Left lung (tissue), 4 donors: ENCODE measurements at regions not wholly inside any gene's neighbourhood (a gene's known extent, or its start where the extent isn't known, plus 50 kb on each side); places are given as distances from the start of the nearest gene placed in this dataset.
A peak's percentile ranks its signal among the peaks of the same experiment; 100 is the strongest.

ENCODE experiments used
- ATAC-seq: fragments of 200-7000 bp; cut with Tn5 transposase; one replicate; pipeline ENCODE4 v1.9.1; 2020; ENCODE audit warnings: moderate library complexity
- DNase-seq, 4 donors: peaks; one replicate each; pipeline ENCODE4 v3.0.0-alpha.2; 2013 to 2020
- H3K27ac ChIP-seq, 2 donors: fragments of 200-600 bp; sonication (generic) in 1 of 2; one replicate each; pipeline versions ENCODE4 v1.5.0 to v1.8.0; 2020 to 2021
- H3K27me3 ChIP-seq, 2 donors: fragments of 200-600 bp; sonication (generic) in 1 of 2; one replicate each; pipeline versions ENCODE4 v1.5.0 to v1.8.0; 2020 to 2021
- H3K36me3 ChIP-seq, 2 donors: fragments of 200-600 bp; sonication (generic) in 1 of 2; one replicate each; pipeline versions ENCODE4 v1.5.0 to v1.8.0; 2020 to 2021
- H3K4me1 ChIP-seq, 2 donors: fragments of 200-600 bp; one replicate each; pipeline ENCODE4 v1.8.0; 2021
- H3K4me3 ChIP-seq, 2 donors: fragments of 200-600 bp; sonication (generic) in 1 of 2; one replicate each; pipeline versions ENCODE4 v1.5.0 to v1.8.0; 2020 to 2021; ENCODE audit warnings: mild to moderate bottlenecking in 1 of 2
- H3K9me3 ChIP-seq, 2 donors: fragments of 200-600 bp; sonication (generic) in 1 of 2; one replicate each; pipeline versions ENCODE4 v1.5.0 to v1.8.0; 2020 to 2021
- CTCF ChIP-seq, 2 donors: fragments of 200-600 bp; sonication (generic) in 1 of 2; IDR thresholded peaks; one replicate each; pipeline versions ENCODE4 v1.5.0 to v1.8.0; 2021; ENCODE audit warnings: antibody characterized with exemption in 2 of 2
- intact Hi-C, 2 donors: fragments of 100-400 bp; cut with DNase I; formaldehyde crosslinking; loops; one replicate each; pipeline versions ENCODE4 v1.11.2 to v1.14.2; 2022
- donor health status: DM: no; HTN: yes; CAD: no.
- donor health status: DM: no; HTN: no; CAD: no.

DNA sequence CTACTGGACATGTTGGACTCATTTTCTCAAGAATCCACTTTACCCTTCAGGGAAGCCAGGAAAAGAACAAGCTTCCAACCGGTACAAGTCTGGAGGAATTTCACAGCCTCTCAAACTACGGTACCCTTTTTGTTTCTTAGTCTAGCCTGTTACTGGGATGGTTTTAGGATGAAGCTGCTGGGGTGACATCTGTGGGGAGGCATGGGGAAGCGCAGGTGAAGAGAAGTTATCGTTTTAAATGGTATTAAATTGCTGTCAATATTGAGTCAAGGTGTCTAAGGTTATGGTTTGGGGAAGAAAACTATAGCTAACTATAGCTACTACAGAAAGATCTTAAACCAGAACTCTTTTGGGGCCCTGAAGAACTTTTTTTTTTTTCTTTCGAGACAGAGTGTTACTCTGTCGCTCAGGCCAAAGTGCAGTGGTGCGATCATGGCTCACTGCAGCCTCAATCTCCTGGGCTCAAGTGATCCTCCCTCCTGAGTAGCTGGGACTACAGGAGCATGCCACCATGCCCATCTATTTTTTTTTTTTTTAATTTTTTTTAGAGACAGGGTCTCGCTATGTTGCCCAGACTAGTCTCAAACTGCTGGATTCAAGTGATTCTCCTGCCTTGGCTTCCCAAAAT, 128.7 kb downstream of the RIN2 start:
- Histone ChIP-seq H3K4me3 (peak overlapping the region; percentile 6 to 36), H3K36me3 (no peaks in the 10 kb centered on the region), H3K9me3 (no peaks in the 10 kb centered on the region), H3K4me1 (peaks cover 38 to 65% of the 10 kb centered on the region in 2 donors), H3K27ac (peak overlapping the region; percentile 68 to 69), H3K27me3 (no peaks in the 10 kb centered on the region)
- no peak for DNase-seq
- TF ChIP-seq CTCF (IDR thresholded peaks at IDR 0.05) = no peak
- intact Hi-C loops = no loop called here
- no peak for ATAC-seq

- H3K9me3 ChIP-seq = no peaks in the 10 kb centered on the region
- ATAC-seq (no peak), DNase-seq (no peak)
- H3K27me3 ChIP-seq = no peaks in the 10 kb centered on the region
- peak overlapping the region; percentile 68 to 69 for H3K27ac ChIP-seq
- peaks cover 38 to 67% of the 10 kb centered on the region in 2 donors for H3K4me1 ChIP-seq
- intact Hi-C loops = no loop called here
- no peaks in the 10 kb centered on the region for H3K36me3 ChIP-seq
- no peak for TF ChIP-seq CTCF (IDR thresholded peaks at IDR 0.05)
- H3K4me3 ChIP-seq = peak overlapping the region in 1 of 2 donors; percentile 36
Observed at GRCh38 chr20:19887556-19888268, 129.4 kb upstream of the NAA20 start.

DNA sequence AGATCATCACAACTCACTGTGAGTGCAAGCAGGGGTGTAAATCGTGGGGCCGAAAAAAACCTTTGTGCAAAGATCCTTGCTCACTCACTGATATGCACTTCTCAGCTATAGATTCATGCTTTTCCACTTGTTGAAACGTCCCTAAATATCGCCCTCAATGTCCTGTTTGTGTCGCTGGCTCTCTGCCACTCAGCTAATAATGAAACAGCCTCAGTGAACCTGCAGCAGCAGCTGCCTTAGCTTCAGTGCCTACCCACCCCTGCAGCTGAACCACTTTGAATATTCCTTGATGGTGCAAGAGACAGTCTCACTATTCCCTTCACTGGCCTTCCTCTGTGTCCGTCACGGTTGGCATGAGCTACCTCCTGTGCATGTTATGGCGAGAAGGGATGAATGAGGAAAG, 128.9 kb upstream of the NAA20 start:
- intact Hi-C loops = no loop called here
- ATAC-seq (no peak), DNase-seq (no peak)
- peaks cover 38 to 72% of the 10 kb centered on the region in 2 donors for H3K4me1 ChIP-seq
- H3K27me3 ChIP-seq = no peaks in the 10 kb centered on the region
- H3K36me3 ChIP-seq = peaks cover 0 to 4% of the 10 kb centered on the region in 2 donors
- peak overlapping the region; percentile 68 to 84 for H3K27ac ChIP-seq
- no peaks in the 10 kb centered on the region for H3K9me3 ChIP-seq
- H3K4me3 ChIP-seq = peak overlapping the region in 1 of 2 donors; percentile 36
- TF ChIP-seq CTCF (IDR thresholded peaks at IDR 0.05) = no peak

DNA sequence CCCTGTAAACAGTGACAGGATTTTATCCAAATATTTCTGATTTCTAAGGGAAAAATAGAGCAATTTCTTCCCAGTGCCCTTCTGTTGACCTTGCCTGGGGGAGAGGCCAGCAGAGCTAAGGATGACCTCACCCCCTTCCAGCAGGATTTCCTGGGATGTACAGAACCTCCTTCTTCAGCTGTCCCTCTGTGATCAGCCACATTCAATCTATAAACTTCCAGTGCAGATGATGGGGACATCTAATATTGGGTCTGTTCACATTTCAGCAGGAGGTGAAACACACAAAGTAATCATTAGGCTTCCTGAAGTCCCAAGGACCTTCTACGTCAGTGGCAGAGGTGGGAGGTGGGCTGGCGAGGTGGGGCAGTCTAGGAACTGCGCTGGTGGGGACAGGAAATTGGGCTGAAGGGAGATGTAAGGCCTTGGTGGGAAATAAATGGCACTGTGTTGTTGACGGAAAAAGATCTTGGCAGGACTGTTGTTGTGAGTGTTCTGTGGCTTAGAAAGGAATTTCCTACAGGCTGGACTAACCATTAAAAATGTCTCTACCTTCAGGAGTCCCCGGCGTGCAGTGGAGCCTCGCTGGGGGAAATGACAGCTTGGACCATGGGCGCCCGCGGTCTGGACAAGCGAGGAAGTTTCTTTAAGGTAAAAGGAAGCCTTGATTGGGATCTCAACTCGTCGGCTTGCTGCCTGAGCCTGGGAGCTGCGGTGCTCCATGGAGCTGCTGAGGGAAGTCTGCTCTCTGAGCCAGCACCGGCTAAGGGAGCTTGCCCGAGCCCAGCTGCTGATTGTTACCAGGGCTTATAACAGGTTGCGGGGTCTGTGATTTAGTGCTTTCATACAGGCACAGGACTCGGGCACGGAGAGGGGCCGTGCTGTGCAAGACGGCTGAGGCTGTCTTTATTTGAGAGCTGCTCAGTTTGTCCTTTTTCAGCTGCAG, 127.9 kb upstream of the NAA20 start:
- Histone ChIP-seq H3K4me3 (peak overlapping the region; percentile 3 to 36), H3K27me3 (no peaks in the 10 kb centered on the region), H3K4me1 (peaks cover 38 to 75% of the 10 kb centered on the region in 2 donors), H3K9me3 (no peaks in the 10 kb centered on the region), H3K27ac (peak overlapping the region; percentile 68 to 84), H3K36me3 (peaks cover 0 to 9% of the 10 kb centered on the region in 2 donors)
- ATAC-seq (peak; percentile 26), DNase-seq (peak in 3 of 4 donors; percentile 56 to 77 (median 61))
- intact Hi-C loops = no loop called here
- TF ChIP-seq CTCF (IDR thresholded peaks at IDR 0.05) = no peak
